ENCODE measurements at regions not wholly inside any gene's neighbourhood (a gene's known extent, or its start where the extent isn't known, plus 50 kb on each side); places are given as distances from the start of the nearest gene placed in this dataset.

DNA sequence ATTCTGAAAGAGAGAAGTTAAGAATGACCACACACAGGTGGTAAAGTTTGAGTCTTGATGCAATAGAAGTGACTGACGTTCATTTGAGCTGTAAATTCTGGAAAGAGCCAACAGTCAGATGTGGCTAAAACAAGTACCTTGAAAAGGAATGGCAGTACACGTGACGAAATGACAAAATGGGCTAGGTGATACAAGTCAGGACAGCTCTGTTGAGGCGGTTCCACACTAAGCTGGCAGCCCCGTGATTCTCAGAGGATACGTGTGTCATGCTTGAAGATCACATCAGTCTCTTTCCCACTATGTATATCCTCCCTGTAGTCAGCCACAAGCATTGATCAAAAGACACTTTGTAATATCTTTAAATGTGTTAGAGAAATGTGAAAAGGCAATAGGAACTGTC lies 881.3 kb upstream of the ADGRL2 start:
- H3K4me3 ChIP-seq (ENCODE audit: low read depth, low read length), result no peak overlapping the region
- TF ChIP-seq, protein P1, sequence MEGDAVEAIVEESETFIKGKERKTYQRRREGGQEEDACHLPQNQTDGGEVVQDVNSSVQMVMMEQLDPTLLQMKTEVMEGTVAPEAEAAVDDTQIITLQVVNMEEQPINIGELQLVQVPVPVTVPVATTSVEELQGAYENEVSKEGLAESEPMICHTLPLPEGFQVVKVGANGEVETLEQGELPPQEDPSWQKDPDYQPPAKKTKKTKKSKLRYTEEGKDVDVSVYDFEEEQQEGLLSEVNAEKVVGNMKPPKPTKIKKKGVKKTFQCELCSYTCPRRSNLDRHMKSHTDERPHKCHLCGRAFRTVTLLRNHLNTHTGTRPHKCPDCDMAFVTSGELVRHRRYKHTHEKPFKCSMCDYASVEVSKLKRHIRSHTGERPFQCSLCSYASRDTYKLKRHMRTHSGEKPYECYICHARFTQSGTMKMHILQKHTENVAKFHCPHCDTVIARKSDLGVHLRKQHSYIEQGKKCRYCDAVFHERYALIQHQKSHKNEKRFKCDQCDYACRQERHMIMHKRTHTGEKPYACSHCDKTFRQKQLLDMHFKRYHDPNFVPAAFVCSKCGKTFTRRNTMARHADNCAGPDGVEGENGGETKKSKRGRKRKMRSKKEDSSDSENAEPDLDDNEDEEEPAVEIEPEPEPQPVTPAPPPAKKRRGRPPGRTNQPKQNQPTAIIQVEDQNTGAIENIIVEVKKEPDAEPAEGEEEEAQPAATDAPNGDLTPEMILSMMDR (IDR thresholded peaks at IDR 0.05; ENCODE audit: borderline replicate concordance, insufficient read depth, low read depth, low read length), result no peak

DNA sequence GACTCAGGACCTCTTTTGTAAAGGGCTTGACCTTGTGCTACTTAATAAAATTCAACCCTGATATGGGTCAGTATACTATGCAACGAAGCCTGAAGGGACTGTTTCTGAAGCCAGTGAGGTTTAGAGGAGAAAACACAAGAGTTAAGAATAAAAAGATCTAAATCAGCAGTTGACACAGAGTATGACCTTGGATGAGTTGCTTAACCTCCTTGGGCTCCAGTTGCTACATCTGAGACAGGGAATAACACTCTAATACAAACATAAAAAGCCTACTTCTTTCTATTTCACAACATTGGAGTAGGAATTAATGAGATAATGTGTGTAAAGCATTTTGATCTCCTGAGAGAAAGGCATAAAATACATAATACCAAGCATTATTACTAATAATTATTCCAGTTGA lies 882.4 kb upstream of the ADGRL2 start:
- H3K4me3 ChIP-seq (ENCODE audit: low read depth, low read length), result no peak overlapping the region
- TF ChIP-seq, protein P1 (IDR thresholded peaks at IDR 0.05; ENCODE audit: borderline replicate concordance, insufficient read depth, low read depth, low read length), result no peak

DNA sequence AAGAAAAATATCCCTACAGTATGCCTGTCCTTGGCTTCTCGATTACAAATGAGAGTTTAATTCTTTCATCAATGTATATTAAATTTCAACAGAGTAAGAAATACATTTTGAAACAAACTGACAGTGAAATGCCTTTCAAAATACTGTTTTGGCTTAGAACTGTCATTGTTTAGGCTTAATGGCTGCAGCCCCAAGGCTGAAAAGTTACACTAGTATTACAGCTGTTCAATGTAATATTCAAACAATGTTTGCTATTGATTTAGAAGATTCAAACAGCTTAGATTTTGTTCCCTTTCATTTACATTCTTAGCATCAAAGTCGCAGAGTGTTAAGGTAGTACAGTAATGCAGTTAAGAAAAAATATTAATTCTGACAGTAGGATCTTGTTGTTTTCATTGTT lies 882.9 kb upstream of the ADGRL2 start:
- TF ChIP-seq, protein P1 (IDR thresholded peaks at IDR 0.05; ENCODE audit: borderline replicate concordance, insufficient read depth, low read depth, low read length), result no peak

DNA sequence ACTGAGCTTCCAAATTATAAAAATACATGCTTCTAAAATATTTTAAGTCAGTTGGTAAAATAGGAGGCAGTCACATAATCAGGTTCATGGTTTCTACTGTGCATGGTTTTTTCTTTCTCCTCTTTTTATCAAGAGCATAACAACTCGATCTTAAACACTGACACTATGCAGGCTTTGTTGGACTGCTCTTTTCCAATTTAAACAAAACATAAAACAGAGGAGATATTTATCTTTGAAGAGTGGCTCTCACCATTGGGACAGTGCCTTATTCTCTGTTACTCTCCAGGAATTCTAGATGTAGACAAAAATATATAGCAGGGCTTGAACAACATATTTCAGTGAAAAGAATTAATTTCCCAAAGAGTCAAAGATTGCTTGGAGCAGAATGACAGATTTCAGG lies 883.5 kb upstream of the ADGRL2 start:
- H3K4me3 ChIP-seq (ENCODE audit: low read depth, low read length), result no peak overlapping the region
- TF ChIP-seq, protein P1 (IDR thresholded peaks at IDR 0.05; ENCODE audit: borderline replicate concordance, insufficient read depth, low read depth, low read length), result no peak

More for the DNA sequence above, 882.9 kb upstream of the ADGRL2 start:
- H3K4me3 ChIP-seq (ENCODE audit: low read depth, low read length), result no peak overlapping the region

DNA sequence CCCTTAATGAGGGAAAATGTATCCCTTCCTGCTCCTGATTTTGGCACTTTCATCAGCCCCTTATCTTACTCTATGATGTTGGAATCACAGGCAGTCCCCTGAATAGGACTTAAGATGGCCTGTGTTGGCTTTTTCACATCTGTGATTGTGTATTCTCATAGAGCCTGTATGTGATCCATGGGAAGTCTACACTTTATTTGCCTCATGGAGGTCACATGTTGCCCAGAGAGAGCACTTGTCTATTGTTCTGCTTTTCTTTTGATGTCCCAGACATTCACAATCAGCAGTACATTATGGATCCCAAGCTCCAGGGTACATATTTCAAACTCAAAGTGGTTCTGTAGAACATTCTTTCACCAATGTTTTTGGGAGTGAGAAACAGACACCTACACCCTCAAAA lies 885.2 kb upstream of the ADGRL2 start:
- TF ChIP-seq, protein P1 (IDR thresholded peaks at IDR 0.05; ENCODE audit: borderline replicate concordance, insufficient read depth, low read depth, low read length), result no peak
- no peak overlapping the region for H3K4me3 ChIP-seq (ENCODE audit: low read depth, low read length)

DNA sequence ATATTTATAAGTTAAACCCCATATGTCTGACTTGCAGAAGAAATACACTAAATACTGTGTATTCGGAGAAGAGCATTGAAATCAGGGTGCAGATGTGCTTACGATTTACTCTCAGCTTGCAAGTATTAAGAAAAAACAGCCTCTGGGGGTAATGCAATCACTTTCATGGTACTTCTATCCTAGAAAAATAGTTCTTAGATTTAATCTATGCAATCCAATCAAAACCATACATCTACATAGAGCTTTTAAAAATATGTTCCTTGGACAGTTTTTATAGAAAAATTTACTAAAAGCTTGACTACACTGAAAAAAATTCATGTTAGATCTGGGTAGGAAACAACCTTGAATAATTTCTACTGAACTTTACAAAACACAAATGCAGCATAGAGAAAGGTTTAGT lies 890.3 kb upstream of the ADGRL2 start:
- no peak overlapping the region for H3K4me3 ChIP-seq (ENCODE audit: low read depth, low read length)
- TF ChIP-seq, protein P1 (IDR thresholded peaks at IDR 0.05; ENCODE audit: borderline replicate concordance, insufficient read depth, low read depth, low read length), result no peak

DNA sequence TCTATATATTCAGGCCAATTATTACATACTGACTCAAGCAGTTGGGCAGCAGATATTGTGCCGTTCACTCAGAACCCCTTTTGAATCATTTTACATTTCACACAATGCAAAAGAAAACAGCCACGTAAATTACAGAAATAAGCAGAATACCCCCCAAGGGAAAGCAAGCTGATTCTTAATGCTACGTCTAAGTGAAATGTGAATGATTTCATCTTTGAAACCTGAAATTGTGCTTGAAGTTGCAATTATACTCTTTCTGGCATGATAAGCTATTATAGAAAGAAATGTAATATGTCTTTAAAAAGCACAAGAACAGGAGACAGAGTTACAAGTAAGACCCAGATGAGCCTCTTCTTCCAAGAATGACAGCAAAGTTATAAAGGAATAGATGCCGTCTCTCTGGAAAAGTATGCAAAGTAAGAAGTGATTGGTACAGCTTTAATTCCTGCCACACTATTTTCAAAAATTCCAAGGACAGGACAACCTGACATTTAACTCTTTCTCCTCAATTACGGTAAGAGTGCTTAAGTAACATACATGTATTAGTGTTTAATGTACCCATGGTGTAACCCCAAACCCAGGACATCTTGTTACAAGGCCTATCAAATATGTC lies 891.5 kb upstream of the ADGRL2 start:
- H3K4me3 ChIP-seq (ENCODE audit: low read depth, low read length), result no peak overlapping the region
- TF ChIP-seq, protein P1 (IDR thresholded peaks at IDR 0.05; ENCODE audit: borderline replicate concordance, insufficient read depth, low read depth, low read length), result no peak

Measured in GM12875 (cell line).